WTC11 (cell line): ENCODE measurements at regions not wholly inside any gene's neighbourhood (a gene's known extent, or its start where the extent isn't known, plus 50 kb on each side); places are given as distances from the start of the nearest gene placed in this dataset.

Experiments used
- ATAC-seq: fragments of 200-7000 bp; cut with Tn5 transposase; 2 replicates; pipeline ENCODE4 v1.10.0; 2021; ENCODE audit warnings: mild to moderate bottlenecking, moderate library complexity
- CTCF ChIA-PET: fragments of 300-600 bp; sonication (Branson Sonifier 250); formaldehyde crosslinking; loops from one replicate; lab custom pipeline; 2021; ENCODE audit warnings: antibody characterized with exemption; lab: Charles Lee
- POLR2A ChIA-PET: fragments of 350-600 bp; sonication (Branson Sonifier 250); formaldehyde crosslinking; loops from one replicate; lab custom pipeline; 2021; ENCODE audit warnings: antibody characterized with exemption; lab: Charles Lee
- DNase-seq: peaks from one replicate; pipeline ENCODE4 v3.0.0; 2021; ENCODE audit warnings: low spot score
- H3K27ac Mint-ChIP-seq: 2 replicates; pipeline ENCODE4 v1.8.0; 2021; ENCODE audit warnings: mixed read lengths
- H3K27me3 Mint-ChIP-seq: 2 replicates; pipeline ENCODE4 v1.8.0; 2021; ENCODE audit warnings: low read depth, mild to moderate bottlenecking, moderate library complexity, mixed read lengths
- H3K36me3 Mint-ChIP-seq: 2 replicates; pipeline ENCODE4 v1.8.0; 2021; ENCODE audit warnings: mixed read lengths
- H3K4me1 Mint-ChIP-seq: 2 replicates; pipeline ENCODE4 v1.8.0; 2022; ENCODE audit warnings: mixed read lengths
- H3K4me3 Mint-ChIP-seq: 2 replicates; pipeline ENCODE4 v1.8.0; 2021; ENCODE audit warnings: mild to moderate bottlenecking, moderate library complexity, mixed read lengths
- H3K9me3 Mint-ChIP-seq: 2 replicates; pipeline ENCODE4 v1.8.0; 2021; ENCODE audit warnings: mixed read lengths
- ATF1 ChIP-seq: sonication (generic); formaldehyde crosslinking; IDR thresholded peaks from 2 replicates; pipeline ENCODE4 v1.8.1; 2023; ENCODE audit warnings: mild to moderate bottlenecking, moderate library complexity, missing genetic modification reagents
- ESRRA ChIP-seq: sonication (generic); formaldehyde crosslinking; IDR thresholded peaks from 2 replicates; pipeline ENCODE4 v1.8.1; 2022; ENCODE audit warnings: mild to moderate bottlenecking, missing genetic modification reagents, borderline replicate concordance
- GABPB1 ChIP-seq: sonication (generic); formaldehyde crosslinking; IDR thresholded peaks from 2 replicates; pipeline ENCODE4 v1.8.1; 2023; ENCODE audit warnings: mild to moderate bottlenecking, missing genetic modification reagents
- IRF2 ChIP-seq: sonication (generic); formaldehyde crosslinking; IDR thresholded peaks from 2 replicates; pipeline ENCODE4 v1.8.0; 2022; ENCODE audit warnings: low read depth, missing genetic modification reagents, borderline replicate concordance
- JUN ChIP-seq: sonication (generic); formaldehyde crosslinking; IDR thresholded peaks from 2 replicates; pipeline ENCODE4 v1.8.0; 2023; ENCODE audit warnings: mild to moderate bottlenecking, missing genetic modification reagents
- NFE2L1 ChIP-seq: sonication (generic); formaldehyde crosslinking; IDR thresholded peaks from 2 replicates; pipeline ENCODE4 v1.8.1; 2023; ENCODE audit warnings: missing genetic modification reagents
- NR1H2 ChIP-seq: sonication (generic); formaldehyde crosslinking; IDR thresholded peaks from 2 replicates; pipeline ENCODE4 v1.9.0; 2021; ENCODE audit warnings: mild to moderate bottlenecking, moderate library complexity, missing genetic modification reagents
- RELA ChIP-seq: sonication (generic); formaldehyde crosslinking; IDR thresholded peaks from 2 replicates; pipeline ENCODE4 v1.8.1; 2022; ENCODE audit warnings: missing genetic modification reagents, mild to moderate bottlenecking, borderline replicate concordance
- SMAD3 ChIP-seq: sonication (generic); formaldehyde crosslinking; IDR thresholded peaks from 2 replicates; pipeline ENCODE4 v1.8.0; 2022; ENCODE audit warnings: missing genetic modification reagents, mild to moderate bottlenecking, borderline replicate concordance
- SP1 ChIP-seq: sonication (generic); formaldehyde crosslinking; conservative IDR thresholded peaks from 2 replicates; pipeline ENCODE4 v1.8.1; 2022; ENCODE audit warnings: missing genetic modification reagents
- TEAD1 ChIP-seq: sonication (generic); formaldehyde crosslinking; IDR thresholded peaks from 2 replicates; pipeline ENCODE4 v1.8.0; 2022; ENCODE audit warnings: mild to moderate bottlenecking, missing genetic modification reagents
- TP53 ChIP-seq: sonication (generic); formaldehyde crosslinking; IDR thresholded peaks from 2 replicates; pipeline ENCODE4 v1.8.1; 2023; ENCODE audit warnings: mild to moderate bottlenecking, missing genetic modification reagents
- ZNF121 ChIP-seq: sonication (generic); formaldehyde crosslinking; IDR thresholded peaks from 2 replicates; pipeline ENCODE4 v1.8.0; 2023; ENCODE audit warnings: missing genetic modification reagents
- ZNF396 ChIP-seq: fragments of 250-450 bp; sonication (Bioruptor Pico); IDR thresholded peaks from 2 replicates; pipeline ENCODE4 v1.8.0; 2021; ENCODE audit warnings: mild to moderate bottlenecking, moderate library complexity, borderline replicate concordance
- TF ChIP-seq, protein P1 (sequence below): sonication (generic); formaldehyde crosslinking; IDR thresholded peaks from 2 replicates; pipeline ENCODE4 v1.8.1; 2023; ENCODE audit warnings: mild to moderate bottlenecking, missing genetic modification reagents, borderline replicate concordance
- TF ChIP-seq, protein P2 (sequence below): sonication (generic); formaldehyde crosslinking; IDR thresholded peaks from 2 replicates; pipeline ENCODE4 v1.8.0; 2023; ENCODE audit warnings: missing genetic modification reagents, mild to moderate bottlenecking, borderline replicate concordance
- TF ChIP-seq, protein P3 (sequence below): sonication (generic); formaldehyde crosslinking; IDR thresholded peaks from 2 replicates; pipeline ENCODE4 v1.8.1; 2022; ENCODE audit warnings: low read depth, missing genetic modification reagents, borderline replicate concordance
- TF ChIP-seq, protein P4 (sequence below): sonication (generic); formaldehyde crosslinking; IDR thresholded peaks from 2 replicates; pipeline ENCODE4 v1.8.0; 2022; ENCODE audit warnings: mild to moderate bottlenecking, missing genetic modification reagents
- TF ChIP-seq, protein P5 (sequence below): sonication (generic); formaldehyde crosslinking; conservative IDR thresholded peaks from 2 replicates; pipeline ENCODE4 v1.8.1; 2022; ENCODE audit warnings: mild to moderate bottlenecking, missing genetic modification reagents

DNA sequence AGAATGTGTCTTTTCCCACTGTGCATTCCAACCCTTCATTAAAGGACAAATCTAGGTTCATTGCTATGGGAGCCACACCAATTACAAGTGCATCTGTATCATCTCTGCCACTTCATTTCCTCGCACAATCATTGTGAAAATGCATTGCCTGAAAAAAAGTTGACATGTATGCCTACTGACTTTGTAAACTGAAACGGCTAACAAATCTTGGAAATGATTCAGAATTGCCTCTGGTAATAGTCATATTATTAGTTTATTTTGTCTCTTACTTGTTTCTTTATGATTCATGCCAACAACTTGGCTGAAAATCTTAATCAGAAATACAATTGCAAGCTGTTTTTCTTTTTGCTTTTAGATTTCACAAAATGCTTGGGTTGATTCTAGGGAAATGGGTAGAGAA lies 497.1 kb downstream of the ZIC1 start (continued):
- TF ChIP-seq, protein P1, sequence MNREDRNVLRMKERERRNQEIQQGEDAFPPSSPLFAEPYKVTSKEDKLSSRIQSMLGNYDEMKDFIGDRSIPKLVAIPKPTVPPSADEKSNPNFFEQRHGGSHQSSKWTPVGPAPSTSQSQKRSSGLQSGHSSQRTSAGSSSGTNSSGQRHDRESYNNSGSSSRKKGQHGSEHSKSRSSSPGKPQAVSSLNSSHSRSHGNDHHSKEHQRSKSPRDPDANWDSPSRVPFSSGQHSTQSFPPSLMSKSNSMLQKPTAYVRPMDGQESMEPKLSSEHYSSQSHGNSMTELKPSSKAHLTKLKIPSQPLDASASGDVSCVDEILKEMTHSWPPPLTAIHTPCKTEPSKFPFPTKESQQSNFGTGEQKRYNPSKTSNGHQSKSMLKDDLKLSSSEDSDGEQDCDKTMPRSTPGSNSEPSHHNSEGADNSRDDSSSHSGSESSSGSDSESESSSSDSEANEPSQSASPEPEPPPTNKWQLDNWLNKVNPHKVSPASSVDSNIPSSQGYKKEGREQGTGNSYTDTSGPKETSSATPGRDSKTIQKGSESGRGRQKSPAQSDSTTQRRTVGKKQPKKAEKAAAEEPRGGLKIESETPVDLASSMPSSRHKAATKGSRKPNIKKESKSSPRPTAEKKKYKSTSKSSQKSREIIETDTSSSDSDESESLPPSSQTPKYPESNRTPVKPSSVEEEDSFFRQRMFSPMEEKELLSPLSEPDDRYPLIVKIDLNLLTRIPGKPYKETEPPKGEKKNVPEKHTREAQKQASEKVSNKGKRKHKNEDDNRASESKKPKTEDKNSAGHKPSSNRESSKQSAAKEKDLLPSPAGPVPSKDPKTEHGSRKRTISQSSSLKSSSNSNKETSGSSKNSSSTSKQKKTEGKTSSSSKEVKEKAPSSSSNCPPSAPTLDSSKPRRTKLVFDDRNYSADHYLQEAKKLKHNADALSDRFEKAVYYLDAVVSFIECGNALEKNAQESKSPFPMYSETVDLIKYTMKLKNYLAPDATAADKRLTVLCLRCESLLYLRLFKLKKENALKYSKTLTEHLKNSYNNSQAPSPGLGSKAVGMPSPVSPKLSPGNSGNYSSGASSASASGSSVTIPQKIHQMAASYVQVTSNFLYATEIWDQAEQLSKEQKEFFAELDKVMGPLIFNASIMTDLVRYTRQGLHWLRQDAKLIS (CRISPR knock-in tag) = no peak
- TF ChIP-seq TP53 (CRISPR knock-in tag) (no peak), SP1 (no peak), SMAD3 (CRISPR knock-in tag) (no peak)

DNA sequence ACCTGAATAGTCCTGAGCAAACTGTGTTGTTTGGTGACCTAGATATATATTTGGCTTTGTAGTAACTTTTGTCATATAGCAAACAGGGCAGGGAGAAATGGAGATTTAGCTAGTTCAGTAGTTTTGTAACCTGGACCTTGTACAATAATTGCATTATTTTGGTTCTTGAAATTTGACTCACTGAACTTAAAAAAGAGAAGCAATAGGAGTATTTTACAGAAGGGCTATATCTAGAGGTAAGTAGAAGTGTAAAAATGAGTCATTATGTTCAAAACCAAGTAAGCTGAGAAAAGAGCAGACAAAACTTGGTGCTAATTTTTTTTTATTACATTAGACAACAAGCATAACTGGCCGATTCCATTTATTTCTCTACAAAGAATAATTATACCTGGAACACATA lies 505.4 kb downstream of the ZIC1 start:
- no peak overlapping the region for H3K4me3 Mint-ChIP-seq
- no peaks in the 10 kb centered on the region for H3K4me1 Mint-ChIP-seq
- no peak for ATAC-seq
- no peak overlapping the region for H3K27ac Mint-ChIP-seq
- DNase-seq = no peak
- H3K36me3 Mint-ChIP-seq = peaks cover 6% of the 10 kb centered on the region
- CTCF ChIA-PET = no interaction called here
- POLR2A ChIA-PET = no interaction called here
- H3K9me3 Mint-ChIP-seq = peaks cover 9% of the 10 kb centered on the region
- TF ChIP-seq NFE2L1 (CRISPR knock-in tag) = no peak
- no peak for TF ChIP-seq TEAD1 (CRISPR knock-in tag)
- no peak for TF ChIP-seq JUN
- TF ChIP-seq, protein P2, sequence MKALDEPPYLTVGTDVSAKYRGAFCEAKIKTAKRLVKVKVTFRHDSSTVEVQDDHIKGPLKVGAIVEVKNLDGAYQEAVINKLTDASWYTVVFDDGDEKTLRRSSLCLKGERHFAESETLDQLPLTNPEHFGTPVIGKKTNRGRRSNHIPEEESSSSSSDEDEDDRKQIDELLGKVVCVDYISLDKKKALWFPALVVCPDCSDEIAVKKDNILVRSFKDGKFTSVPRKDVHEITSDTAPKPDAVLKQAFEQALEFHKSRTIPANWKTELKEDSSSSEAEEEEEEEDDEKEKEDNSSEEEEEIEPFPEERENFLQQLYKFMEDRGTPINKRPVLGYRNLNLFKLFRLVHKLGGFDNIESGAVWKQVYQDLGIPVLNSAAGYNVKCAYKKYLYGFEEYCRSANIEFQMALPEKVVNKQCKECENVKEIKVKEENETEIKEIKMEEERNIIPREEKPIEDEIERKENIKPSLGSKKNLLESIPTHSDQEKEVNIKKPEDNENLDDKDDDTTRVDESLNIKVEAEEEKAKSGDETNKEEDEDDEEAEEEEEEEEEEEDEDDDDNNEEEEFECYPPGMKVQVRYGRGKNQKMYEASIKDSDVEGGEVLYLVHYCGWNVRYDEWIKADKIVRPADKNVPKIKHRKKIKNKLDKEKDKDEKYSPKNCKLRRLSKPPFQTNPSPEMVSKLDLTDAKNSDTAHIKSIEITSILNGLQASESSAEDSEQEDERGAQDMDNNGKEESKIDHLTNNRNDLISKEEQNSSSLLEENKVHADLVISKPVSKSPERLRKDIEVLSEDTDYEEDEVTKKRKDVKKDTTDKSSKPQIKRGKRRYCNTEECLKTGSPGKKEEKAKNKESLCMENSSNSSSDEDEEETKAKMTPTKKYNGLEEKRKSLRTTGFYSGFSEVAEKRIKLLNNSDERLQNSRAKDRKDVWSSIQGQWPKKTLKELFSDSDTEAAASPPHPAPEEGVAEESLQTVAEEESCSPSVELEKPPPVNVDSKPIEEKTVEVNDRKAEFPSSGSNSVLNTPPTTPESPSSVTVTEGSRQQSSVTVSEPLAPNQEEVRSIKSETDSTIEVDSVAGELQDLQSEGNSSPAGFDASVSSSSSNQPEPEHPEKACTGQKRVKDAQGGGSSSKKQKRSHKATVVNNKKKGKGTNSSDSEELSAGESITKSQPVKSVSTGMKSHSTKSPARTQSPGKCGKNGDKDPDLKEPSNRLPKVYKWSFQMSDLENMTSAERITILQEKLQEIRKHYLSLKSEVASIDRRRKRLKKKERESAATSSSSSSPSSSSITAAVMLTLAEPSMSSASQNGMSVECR (CRISPR knock-in tag) = no peak
- TF ChIP-seq ZNF396 (CRISPR knock-in tag) = no peak
- no peak for TF ChIP-seq IRF2
- H3K27me3 Mint-ChIP-seq = no peaks in the 10 kb centered on the region

DNA sequence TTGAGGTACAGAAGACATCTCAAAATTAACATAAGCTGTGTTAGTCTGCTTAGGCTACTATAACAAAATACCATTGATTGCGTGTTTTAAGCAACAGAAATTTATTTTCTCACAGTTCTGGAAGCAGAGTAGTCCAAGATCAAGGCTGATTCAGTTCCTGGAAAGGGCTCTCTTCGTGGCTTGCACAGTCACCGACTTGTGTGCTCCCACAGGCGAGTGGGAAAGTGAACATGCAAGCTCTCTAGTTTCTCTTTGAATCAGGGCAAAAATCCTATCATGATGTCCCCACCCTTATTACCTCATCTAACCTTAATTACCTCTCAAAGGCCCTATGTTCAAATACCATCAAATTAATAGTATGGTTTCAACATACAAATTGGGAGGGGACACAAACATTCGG lies 505.9 kb downstream of the ZIC1 start:
- no peak overlapping the region for H3K27ac Mint-ChIP-seq
- no peak overlapping the region for H3K4me3 Mint-ChIP-seq
- DNase-seq = no peak
- peaks cover 9% of the 10 kb centered on the region for H3K9me3 Mint-ChIP-seq
- ChIA-PET POLR2A (no interaction called here), CTCF (no interaction called here)
- peaks cover 6% of the 10 kb centered on the region for H3K36me3 Mint-ChIP-seq
- no peaks in the 10 kb centered on the region for H3K4me1 Mint-ChIP-seq
- no peaks in the 10 kb centered on the region for H3K27me3 Mint-ChIP-seq
- no peak for ATAC-seq
- TF ChIP-seq TP53 (CRISPR knock-in tag) (no peak), RELA (CRISPR knock-in tag) (no peak), SP1 (no peak), NR1H2 (CRISPR knock-in tag) (no peak), ZNF121 (CRISPR knock-in tag) (no peak), ESRRA (no peak), ATF1 (CRISPR knock-in tag) (no peak), GABPB1 (CRISPR knock-in tag) (no peak)
- TF ChIP-seq, protein P3, sequence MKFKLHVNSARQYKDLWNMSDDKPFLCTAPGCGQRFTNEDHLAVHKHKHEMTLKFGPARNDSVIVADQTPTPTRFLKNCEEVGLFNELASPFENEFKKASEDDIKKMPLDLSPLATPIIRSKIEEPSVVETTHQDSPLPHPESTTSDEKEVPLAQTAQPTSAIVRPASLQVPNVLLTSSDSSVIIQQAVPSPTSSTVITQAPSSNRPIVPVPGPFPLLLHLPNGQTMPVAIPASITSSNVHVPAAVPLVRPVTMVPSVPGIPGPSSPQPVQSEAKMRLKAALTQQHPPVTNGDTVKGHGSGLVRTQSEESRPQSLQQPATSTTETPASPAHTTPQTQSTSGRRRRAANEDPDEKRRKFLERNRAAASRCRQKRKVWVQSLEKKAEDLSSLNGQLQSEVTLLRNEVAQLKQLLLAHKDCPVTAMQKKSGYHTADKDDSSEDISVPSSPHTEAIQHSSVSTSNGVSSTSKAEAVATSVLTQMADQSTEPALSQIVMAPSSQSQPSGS (CRISPR knock-in tag) = no peak
- TF ChIP-seq, protein P2 (CRISPR knock-in tag) = no peak
- TF ChIP-seq, protein P4, sequence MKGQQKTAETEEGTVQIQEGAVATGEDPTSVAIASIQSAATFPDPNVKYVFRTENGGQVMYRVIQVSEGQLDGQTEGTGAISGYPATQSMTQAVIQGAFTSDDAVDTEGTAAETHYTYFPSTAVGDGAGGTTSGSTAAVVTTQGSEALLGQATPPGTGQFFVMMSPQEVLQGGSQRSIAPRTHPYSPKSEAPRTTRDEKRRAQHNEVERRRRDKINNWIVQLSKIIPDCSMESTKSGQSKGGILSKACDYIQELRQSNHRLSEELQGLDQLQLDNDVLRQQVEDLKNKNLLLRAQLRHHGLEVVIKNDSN (CRISPR knock-in tag) = no peak
- TF ChIP-seq, protein P5, sequence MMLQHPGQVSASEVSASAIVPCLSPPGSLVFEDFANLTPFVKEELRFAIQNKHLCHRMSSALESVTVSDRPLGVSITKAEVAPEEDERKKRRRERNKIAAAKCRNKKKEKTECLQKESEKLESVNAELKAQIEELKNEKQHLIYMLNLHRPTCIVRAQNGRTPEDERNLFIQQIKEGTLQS (CRISPR knock-in tag) = no peak
